ENCODE measurements at regions not wholly inside any gene's neighbourhood (a gene's known extent, or its start where the extent isn't known, plus 50 kb on each side); places are given as distances from the start of the nearest gene placed in this dataset.

- H3K56ac ChIP-seq (ENCODE audit: insufficient read length, low read depth, low read length) = no peak overlapping the region
- no peak overlapping the region for H3K9ac ChIP-seq (ENCODE audit: extremely low read depth, insufficient read length, low read length)
- no peak overlapping the region for H3K14ac ChIP-seq (ENCODE audit: insufficient read depth, low read length)
- no peak overlapping the region for H2BK5ac ChIP-seq (ENCODE audit: insufficient read length, low read length)
- no peak overlapping the region for H3K4ac ChIP-seq (ENCODE audit: low read depth, low read length)
- no peak overlapping the region for H2AFZ ChIP-seq (ENCODE audit: low read length)
- WGBS (ENCODE audit: extremely low coverage, insufficient read length, low lambda C conversion rate) = no CpG with 5 or more reads among the region's 10 CpGs
- H3K4me2 ChIP-seq (ENCODE audit: insufficient read depth, insufficient read length, low read length) = no peak overlapping the region
- H3K79me2 ChIP-seq (ENCODE audit: insufficient read depth, low read length) = no peaks in the 10 kb centered on the region
- H4K91ac ChIP-seq (ENCODE audit: insufficient read length, low read depth, low read length) = no peak overlapping the region
- no peaks in the 10 kb centered on the region for H3K23me2 ChIP-seq (ENCODE audit: insufficient read length, low read depth, low read length, poor library complexity, severe bottlenecking)
- no peak overlapping the region for H4K8ac ChIP-seq (replicated peaks; ENCODE audit: insufficient read length, low read depth, low read length)
- Mint-ChIP-seq H3K27ac (no peak overlapping the region), H3K9me3 (peaks cover 0 to 5% of the 10 kb centered on the region in 2 experiments; a peak in 3 of 5 replicates), H3K36me3 (ENCODE audit: insufficient read depth in 1 of 3, low read depth in 3 of 3) (peaks cover 0 to 5% (median 0%) of the 10 kb centered on the region in 3 experiments; a peak in 3 of 7 replicates), H3K4me1 (peaks cover 0 to 5% of the 10 kb centered on the region in 2 experiments; a peak in 2 of 4 replicates), H3K4me3 (no peak overlapping the region), H3K27me3 (ENCODE audit: low read depth) (peaks cover 1% of the 10 kb centered on the region; the same call in 1 of the 2 replicates)
- no peaks in the 10 kb centered on the region for H3K27me3 ChIP-seq (ENCODE audit: insufficient read depth, low read length)
- H3K4me1 ChIP-seq (ENCODE audit: insufficient read depth, low read length) = no peaks in the 10 kb centered on the region; the same call in 1 of the 2 replicates
- no peak overlapping the region for H3K23ac ChIP-seq (ENCODE audit: insufficient read length, low read depth, low read length)
- no peak overlapping the region for H2BK12ac ChIP-seq (ENCODE audit: insufficient read length, low read depth, low read length)
- no peak overlapping the region for H3T11ph ChIP-seq (ENCODE audit: low read length)
- H2BK20ac ChIP-seq (ENCODE audit: low read depth, low read length, poor library complexity, severe bottlenecking) = no peak overlapping the region
- no peak overlapping the region for H2AK5ac ChIP-seq (ENCODE audit: insufficient read length, low read length)
- H3K9me3 ChIP-seq (ENCODE audit: control insufficient read depth, low read depth, low read length) = no peaks in the 10 kb centered on the region
- TF ChIP-seq, protein P1, sequence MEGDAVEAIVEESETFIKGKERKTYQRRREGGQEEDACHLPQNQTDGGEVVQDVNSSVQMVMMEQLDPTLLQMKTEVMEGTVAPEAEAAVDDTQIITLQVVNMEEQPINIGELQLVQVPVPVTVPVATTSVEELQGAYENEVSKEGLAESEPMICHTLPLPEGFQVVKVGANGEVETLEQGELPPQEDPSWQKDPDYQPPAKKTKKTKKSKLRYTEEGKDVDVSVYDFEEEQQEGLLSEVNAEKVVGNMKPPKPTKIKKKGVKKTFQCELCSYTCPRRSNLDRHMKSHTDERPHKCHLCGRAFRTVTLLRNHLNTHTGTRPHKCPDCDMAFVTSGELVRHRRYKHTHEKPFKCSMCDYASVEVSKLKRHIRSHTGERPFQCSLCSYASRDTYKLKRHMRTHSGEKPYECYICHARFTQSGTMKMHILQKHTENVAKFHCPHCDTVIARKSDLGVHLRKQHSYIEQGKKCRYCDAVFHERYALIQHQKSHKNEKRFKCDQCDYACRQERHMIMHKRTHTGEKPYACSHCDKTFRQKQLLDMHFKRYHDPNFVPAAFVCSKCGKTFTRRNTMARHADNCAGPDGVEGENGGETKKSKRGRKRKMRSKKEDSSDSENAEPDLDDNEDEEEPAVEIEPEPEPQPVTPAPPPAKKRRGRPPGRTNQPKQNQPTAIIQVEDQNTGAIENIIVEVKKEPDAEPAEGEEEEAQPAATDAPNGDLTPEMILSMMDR (conservative IDR thresholded peaks at IDR 0.05) = no peak
- no peaks in the 10 kb centered on the region for H3K79me1 ChIP-seq (ENCODE audit: insufficient read depth, low read depth, low read length, poor library complexity, severe bottlenecking)
- H4K5ac ChIP-seq (ENCODE audit: insufficient read length, low read depth, low read length) = no peak overlapping the region
- no peak overlapping the region for H2BK120ac ChIP-seq (ENCODE audit: low read depth, low read length, poor library complexity, severe bottlenecking)
- H3K27ac ChIP-seq (ENCODE audit: insufficient read length, low read depth, low read length) = no peak overlapping the region
- DNase-seq = no peak
- no peak overlapping the region for H2BK15ac ChIP-seq (ENCODE audit: low read depth, low read length)
- no peaks in the 10 kb centered on the region for H4K20me1 ChIP-seq (ENCODE audit: control insufficient read depth, insufficient read depth, insufficient read length)
- H3K18ac ChIP-seq (ENCODE audit: insufficient read length, low read depth, low read length) = no peak overlapping the region
Measured at GRCh38 chr6:163645560-163645959, 231.0 kb downstream of the QKI start.

Data from H9 (cell line).